ENCODE measurements at regions not wholly inside any gene's neighbourhood (a gene's known extent, or its start where the extent isn't known, plus 50 kb on each side); places are given as distances from the start of the nearest gene placed in this dataset.

- DNase-seq: no peak
Observed at GRCh38 chr9:107064378-107064777, 201.4 kb downstream of the ZNF462 start.

GRCh38 chr9:107065549-107065948, 202.6 kb downstream of the ZNF462 start:
- no peak for DNase-seq

- no peak for DNase-seq
Observed at GRCh38 chr9:107067739-107068416, 204.9 kb downstream of the ZNF462 start.

GRCh38 chr9:107068581-107068980, 205.6 kb downstream of the ZNF462 start:
- no peak for DNase-seq

GRCh38 chr9:107070586-107070985, 207.6 kb downstream of the ZNF462 start:
- DNase-seq: no peak

- no peak for DNase-seq
Observed at GRCh38 chr9:107078061-107078460, 205.0 kb upstream of the RAD23B start.

GRCh38 chr9:107079589-107079988, 203.5 kb upstream of the RAD23B start:
- no peak for DNase-seq

GRCh38 chr9:107080130-107080529, 202.9 kb upstream of the RAD23B start:
- DNase-seq: no peak

GRCh38 chr9:107086460-107086859, 196.6 kb upstream of the RAD23B start:
- DNase-seq: no peak

GRCh38 chr9:107087222-107087621, 195.9 kb upstream of the RAD23B start:
- DNase-seq: no peak

GRCh38 chr9:107090218-107090617, 192.9 kb upstream of the RAD23B start:
- DNase-seq: no peak

GRCh38 chr9:107093365-107094060, 189.6 kb upstream of the RAD23B start:
- DNase-seq: no peak

GRCh38 chr9:107094370-107094769, 188.7 kb upstream of the RAD23B start:
- no peak for DNase-seq

GRCh38 chr9:107100591-107100990, 182.5 kb upstream of the RAD23B start:
- no peak for DNase-seq

GRCh38 chr9:107102011-107102410, 181.1 kb upstream of the RAD23B start:
- no peak for DNase-seq

GRCh38 chr9:107103621-107104020, 179.5 kb upstream of the RAD23B start:
- no peak for DNase-seq

- DNase-seq: no peak
Observed at GRCh38 chr9:107105784-107106183, 177.3 kb upstream of the RAD23B start.

- no peak for DNase-seq
Observed at GRCh38 chr9:107106416-107106815, 176.7 kb upstream of the RAD23B start.

GRCh38 chr9:107108342-107109130, 174.5 kb upstream of the RAD23B start:
- DNase-seq: no peak

GRCh38 chr9:107109324-107109723, 173.8 kb upstream of the RAD23B start:
- no peak for DNase-seq

- DNase-seq: no peak
Observed at GRCh38 chr9:107110153-107110552, 172.9 kb upstream of the RAD23B start.

GRCh38 chr9:107112707-107113243, 170.3 kb upstream of the RAD23B start:
- DNase-seq: no peak

GRCh38 chr9:107118863-107119624, 164.0 kb upstream of the RAD23B start:
- no peak for DNase-seq
